ENCODE measurements at regions not wholly inside any gene's neighbourhood (a gene's known extent, or its start where the extent isn't known, plus 50 kb on each side); places are given as distances from the start of the nearest gene placed in this dataset.

- TF ChIP-seq TAF1 (IDR thresholded peaks at IDR 0.05; ENCODE audit: low read depth, low read length) (no peak), POLR2A (IDR thresholded peaks at IDR 0.05; ENCODE audit: low read depth, low read length) (no peak), SPI1 (IDR thresholded peaks at IDR 0.05; ENCODE audit: low read depth, low read length) (no peak), POLR2AphosphoS5 (IDR thresholded peaks at IDR 0.05; ENCODE audit: low read depth, low read length) (no peak)
These were observed 207.2 kb upstream of the C1orf174 start for GRCh38 chr1:4107291-4107690.
